ENCODE measurements at regions not wholly inside any gene's neighbourhood (a gene's known extent, or its start where the extent isn't known, plus 50 kb on each side); places are given as distances from the start of the nearest gene placed in this dataset.

DNA sequence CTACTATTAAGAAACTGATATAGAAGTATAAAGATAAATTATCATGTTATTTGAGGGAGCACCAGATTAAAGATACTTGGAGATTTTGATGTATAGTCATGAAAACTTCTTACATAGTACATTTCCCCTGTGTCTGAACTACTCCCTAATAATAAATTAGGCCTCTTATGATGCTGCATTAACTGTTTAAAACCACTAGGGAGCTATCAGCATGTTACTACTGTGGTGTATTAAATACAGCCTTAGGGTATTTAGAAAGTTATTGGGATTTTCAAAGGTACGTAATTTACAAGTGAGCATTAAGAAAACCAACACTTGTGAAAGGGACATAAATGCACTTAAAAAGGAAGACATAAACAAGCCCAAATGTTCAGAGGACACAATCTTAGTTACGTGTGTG, 714.0 kb downstream of the EPHA4 start:
- no peak for ATAC-seq
- Histone ChIP-seq H3K4me1 (ENCODE audit: control insufficient read depth, insufficient read depth, low read length) (peaks cover 2% of the 10 kb centered on the region), H3K27ac (ENCODE audit: low read length) (no peak overlapping the region), H3K27me3 (ENCODE audit: control insufficient read depth, insufficient read depth) (no peaks in the 10 kb centered on the region), H3K9me3 (ENCODE audit: control insufficient read depth, low read length) (no peaks in the 10 kb centered on the region), H3K4me3 (ENCODE audit: low read length) (no peak overlapping the region)
- no peak for DNase-seq
- 92% methylated on average over 2 of the region's 2 CpGs for WGBS
- intact Hi-C loops (cut with DNase I), result no loop called here

DNA sequence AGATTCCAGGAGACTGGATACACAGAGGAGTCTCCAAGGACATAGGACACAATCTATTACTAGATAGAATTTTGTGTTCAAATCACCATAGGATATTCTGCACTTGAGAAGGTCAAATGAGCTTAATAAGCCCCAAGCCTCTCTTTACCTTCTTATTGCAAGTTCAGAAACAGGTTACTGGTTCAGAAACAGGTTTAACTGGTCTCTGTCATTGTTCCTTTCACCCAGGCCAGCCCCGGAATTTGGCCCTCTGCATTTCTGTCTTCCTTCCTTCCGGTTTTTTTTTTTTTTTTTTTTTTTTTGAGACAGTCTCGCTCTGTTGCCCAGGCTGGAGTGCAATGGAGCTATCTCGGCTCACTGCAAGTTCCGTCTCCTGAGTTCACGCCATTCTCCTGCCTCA, 700.2 kb downstream of the EPHA4 start:
- no peak for ATAC-seq
- Histone ChIP-seq H3K27me3 (ENCODE audit: control insufficient read depth, insufficient read depth) (no peaks in the 10 kb centered on the region), H3K4me1 (ENCODE audit: control insufficient read depth, insufficient read depth, low read length) (no peaks in the 10 kb centered on the region), H3K4me3 (ENCODE audit: low read length) (no peak overlapping the region), H3K27ac (ENCODE audit: low read length) (no peak overlapping the region), H3K9me3 (ENCODE audit: control insufficient read depth, low read length) (no peaks in the 10 kb centered on the region)
- intact Hi-C loops (cut with DNase I), result no loop called here
- 91% methylated on average over 6 of the region's 6 CpGs for WGBS
- no peak for DNase-seq

DNA sequence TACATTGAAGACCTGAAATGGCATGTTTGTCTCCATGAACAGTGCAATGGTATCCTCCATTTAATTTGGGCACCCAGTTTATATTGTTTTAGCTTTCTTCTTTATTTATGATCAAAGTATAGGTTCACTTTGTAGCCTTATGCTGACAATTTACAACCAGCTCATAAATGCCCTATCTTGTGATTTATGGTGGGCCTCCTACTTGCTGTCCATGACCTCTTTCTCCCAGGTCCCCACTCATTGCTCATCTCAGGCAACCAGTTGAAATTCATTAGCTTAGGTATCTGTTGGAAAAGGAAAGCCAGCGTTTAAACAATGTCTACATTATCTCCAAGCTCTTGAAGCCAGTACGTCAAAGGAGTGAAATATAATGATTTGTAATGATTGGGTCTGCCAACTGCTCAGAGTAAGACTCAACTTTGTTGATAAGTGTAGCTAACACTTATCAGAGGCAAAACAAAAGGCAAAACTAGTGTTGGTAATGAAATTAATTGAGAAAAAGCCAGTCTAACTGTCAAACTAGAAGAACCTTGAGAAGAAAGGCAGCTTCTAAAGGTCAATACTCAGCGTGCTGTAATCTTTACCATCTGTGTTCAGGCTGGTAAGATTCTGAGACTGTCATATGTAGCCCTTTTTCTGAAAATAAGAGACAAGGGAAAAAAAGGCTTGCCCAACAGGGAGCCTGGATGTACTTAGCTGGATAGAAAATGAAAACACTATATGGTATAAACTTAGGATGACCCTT, 695.9 kb downstream of the EPHA4 start:
- Histone ChIP-seq H3K4me1 (ENCODE audit: control insufficient read depth, insufficient read depth, low read length) (no peaks in the 10 kb centered on the region), H3K9me3 (ENCODE audit: control insufficient read depth, low read length) (no peaks in the 10 kb centered on the region), H3K4me3 (ENCODE audit: low read length) (no peak overlapping the region), H3K27me3 (ENCODE audit: control insufficient read depth, insufficient read depth) (no peaks in the 10 kb centered on the region), H3K27ac (ENCODE audit: low read length) (no peak overlapping the region)
- intact Hi-C loops (cut with DNase I), result no loop called here
- ATAC-seq, result no peak
- DNase-seq, result no peak
- 48% methylated on average over 3 of the region's 3 CpGs for WGBS

DNA sequence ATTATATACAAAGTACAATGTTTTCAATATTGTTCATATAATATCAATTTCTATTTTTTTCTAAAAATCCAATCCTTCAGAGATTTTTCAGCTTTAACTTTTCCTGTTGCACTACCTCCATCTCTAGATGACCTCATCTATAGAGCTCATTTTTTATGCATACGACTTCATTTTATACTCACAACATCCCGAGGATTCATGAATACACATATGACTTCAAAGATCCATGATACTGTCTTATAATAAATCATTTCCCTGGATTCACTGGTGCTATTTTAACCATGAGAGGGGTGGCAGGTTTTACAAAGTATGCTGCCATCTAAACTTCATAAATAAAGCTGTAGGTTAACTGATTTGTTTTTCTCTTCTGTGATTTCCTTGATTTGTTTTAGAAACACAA, 694.6 kb downstream of the EPHA4 start:
- WGBS, result 91% methylated on average over 2 of the region's 2 CpGs
- ATAC-seq, result no peak
- Histone ChIP-seq H3K27ac (ENCODE audit: low read length) (no peak overlapping the region), H3K4me3 (ENCODE audit: low read length) (no peak overlapping the region), H3K9me3 (ENCODE audit: control insufficient read depth, low read length) (no peaks in the 10 kb centered on the region), H3K4me1 (ENCODE audit: control insufficient read depth, insufficient read depth, low read length) (no peaks in the 10 kb centered on the region), H3K27me3 (ENCODE audit: control insufficient read depth, insufficient read depth) (no peaks in the 10 kb centered on the region)
- no peak for DNase-seq
- intact Hi-C loops (cut with DNase I), result no loop called here

- H3K27me3 ChIP-seq (ENCODE audit: control insufficient read depth, insufficient read depth), result no peaks in the 10 kb centered on the region
- WGBS, result 84% methylated on average over 4 of the region's 4 CpGs
- H3K9me3 ChIP-seq (ENCODE audit: control insufficient read depth, low read length), result no peaks in the 10 kb centered on the region
- ATAC-seq (no peak), DNase-seq (no peak)
- intact Hi-C loops (cut with DNase I), result no loop called here
- H3K4me1 ChIP-seq (ENCODE audit: control insufficient read depth, insufficient read depth, low read length), result no peaks in the 10 kb centered on the region
- no peak overlapping the region for H3K4me3 ChIP-seq (ENCODE audit: low read length)
- no peak overlapping the region for H3K27ac ChIP-seq (ENCODE audit: low read length)
Observed at GRCh38 chr2:220877897-220878296, 694.2 kb downstream of the EPHA4 start.

DNA sequence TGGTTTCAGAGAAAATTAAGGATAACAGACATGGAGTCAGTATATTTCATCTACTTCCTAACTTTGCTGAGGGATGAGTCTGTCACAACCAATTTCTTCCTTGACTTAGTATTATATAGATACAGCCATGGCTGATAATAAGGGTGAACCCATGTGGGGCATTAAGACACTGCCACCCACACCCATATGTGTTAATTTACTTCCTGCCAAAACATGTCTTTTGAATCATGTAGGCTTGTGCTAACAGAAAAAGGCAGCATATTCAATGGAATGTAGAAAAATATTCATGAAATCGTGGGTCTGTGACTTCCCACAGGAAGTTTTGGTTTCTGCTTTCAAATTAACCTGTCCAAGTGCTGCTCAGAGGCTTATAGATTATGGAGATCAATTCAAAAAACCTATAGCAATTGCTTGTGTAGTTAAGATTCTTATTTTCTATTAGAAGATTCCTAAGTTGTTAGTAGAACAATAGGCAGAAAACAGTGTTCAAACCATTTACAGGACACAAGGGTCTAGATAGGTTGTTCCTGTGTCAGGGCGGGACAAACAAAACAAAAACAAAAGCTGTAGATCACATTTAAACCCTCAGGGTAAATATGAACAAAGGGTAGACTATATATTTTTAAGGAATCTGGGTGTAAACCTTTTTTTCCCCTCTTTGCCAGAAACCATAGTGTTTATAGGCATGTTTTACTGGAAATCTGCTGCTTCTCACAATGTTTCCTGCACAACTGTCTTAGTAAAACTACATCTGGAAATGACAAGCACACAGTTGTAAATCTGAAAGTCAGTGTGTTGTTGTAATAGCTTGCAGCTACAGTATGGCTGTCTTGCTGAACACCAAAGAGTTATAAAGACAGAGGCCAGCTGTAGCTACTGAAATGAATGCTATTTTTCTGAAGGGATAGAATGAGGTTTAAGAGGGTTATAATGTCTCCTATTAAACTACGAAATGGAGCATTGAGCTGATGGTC, 691.2 kb downstream of the EPHA4 start:
- ATAC-seq, result no peak
- Histone ChIP-seq H3K4me1 (ENCODE audit: control insufficient read depth, insufficient read depth, low read length) (no peaks in the 10 kb centered on the region), H3K27ac (ENCODE audit: low read length) (no peak overlapping the region), H3K4me3 (ENCODE audit: low read length) (no peak overlapping the region), H3K9me3 (ENCODE audit: control insufficient read depth, low read length) (no peaks in the 10 kb centered on the region), H3K27me3 (ENCODE audit: control insufficient read depth, insufficient read depth) (no peaks in the 10 kb centered on the region)
- intact Hi-C loops (cut with DNase I), result no loop called here
- DNase-seq, result no peak
- WGBS, result 75% methylated on average over 3 of the region's 3 CpGs

GRCh38 chr2:220882507-220882906, 689.6 kb downstream of the EPHA4 start:
- Histone ChIP-seq H3K27ac (ENCODE audit: low read length) (no peak overlapping the region), H3K9me3 (ENCODE audit: control insufficient read depth, low read length) (no peaks in the 10 kb centered on the region), H3K4me1 (ENCODE audit: control insufficient read depth, insufficient read depth, low read length) (no peaks in the 10 kb centered on the region), H3K27me3 (ENCODE audit: control insufficient read depth, insufficient read depth) (no peaks in the 10 kb centered on the region), H3K4me3 (ENCODE audit: low read length) (no peak overlapping the region)
- no peak for ATAC-seq
- intact Hi-C loops (cut with DNase I), result no loop called here
- DNase-seq, result no peak

DNA sequence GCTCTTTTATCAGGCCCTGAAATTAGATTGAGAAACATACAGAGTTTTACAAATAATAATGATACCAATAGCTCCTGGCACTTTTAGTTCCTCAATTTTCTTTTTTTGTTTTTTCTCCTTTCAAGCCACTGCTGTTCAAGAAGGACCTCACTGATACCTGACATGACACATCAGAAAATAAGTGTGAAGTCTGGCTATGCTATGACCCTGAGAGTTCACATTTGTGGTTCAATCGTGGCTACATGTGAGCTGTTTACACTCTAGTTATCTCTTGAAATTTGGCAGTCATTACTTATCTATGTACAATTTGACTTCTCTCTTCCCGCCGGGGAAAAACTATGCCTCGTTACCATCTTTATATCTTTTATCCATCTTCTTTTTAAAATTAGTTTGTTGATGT, 686.5 kb downstream of the EPHA4 start:
- 35% methylated on average over 4 of the region's 4 CpGs for WGBS
- no peak for DNase-seq
- H3K9me3 ChIP-seq (ENCODE audit: control insufficient read depth, low read length), result no peaks in the 10 kb centered on the region
- no peaks in the 10 kb centered on the region for H3K27me3 ChIP-seq (ENCODE audit: control insufficient read depth, insufficient read depth)
- H3K4me1 ChIP-seq (ENCODE audit: control insufficient read depth, insufficient read depth, low read length), result no peaks in the 10 kb centered on the region
- ATAC-seq, result no peak
- no peak overlapping the region for H3K4me3 ChIP-seq (ENCODE audit: low read length)
- intact Hi-C loops (cut with DNase I), result no loop called here
- H3K27ac ChIP-seq (ENCODE audit: low read length), result no peak overlapping the region

GRCh38 chr2:220887271-220887870, 684.7 kb downstream of the EPHA4 start:
- Histone ChIP-seq H3K4me1 (ENCODE audit: control insufficient read depth, insufficient read depth, low read length) (no peaks in the 10 kb centered on the region), H3K27me3 (ENCODE audit: control insufficient read depth, insufficient read depth) (no peaks in the 10 kb centered on the region), H3K27ac (ENCODE audit: low read length) (no peak overlapping the region), H3K9me3 (ENCODE audit: control insufficient read depth, low read length) (no peaks in the 10 kb centered on the region), H3K4me3 (ENCODE audit: low read length) (no peak overlapping the region)
- no peak for DNase-seq
- intact Hi-C loops (cut with DNase I), result no loop called here
- no peak for ATAC-seq
- WGBS, result 85% methylated on average over 6 of the region's 6 CpGs

DNA sequence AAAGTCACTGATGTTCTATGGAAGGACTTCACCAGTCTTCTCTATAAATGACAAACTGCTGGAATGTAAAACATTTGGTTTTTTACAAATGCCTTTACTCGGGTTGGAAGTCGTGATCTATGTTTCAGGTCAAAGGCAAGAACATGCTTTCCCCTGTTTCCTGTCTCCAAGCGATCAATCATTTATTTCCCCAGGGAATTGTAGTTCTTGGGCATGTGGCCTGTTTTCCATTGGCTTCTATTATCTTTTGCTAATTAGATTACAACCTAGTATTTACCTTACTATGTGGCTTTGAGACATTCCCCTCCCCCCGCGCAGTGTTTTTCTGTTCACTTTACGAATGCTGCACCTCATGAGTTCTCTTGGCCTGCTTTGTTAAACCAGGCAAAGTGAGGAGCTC, 684.2 kb downstream of the EPHA4 start:
- ATAC-seq, result no peak

DNA sequence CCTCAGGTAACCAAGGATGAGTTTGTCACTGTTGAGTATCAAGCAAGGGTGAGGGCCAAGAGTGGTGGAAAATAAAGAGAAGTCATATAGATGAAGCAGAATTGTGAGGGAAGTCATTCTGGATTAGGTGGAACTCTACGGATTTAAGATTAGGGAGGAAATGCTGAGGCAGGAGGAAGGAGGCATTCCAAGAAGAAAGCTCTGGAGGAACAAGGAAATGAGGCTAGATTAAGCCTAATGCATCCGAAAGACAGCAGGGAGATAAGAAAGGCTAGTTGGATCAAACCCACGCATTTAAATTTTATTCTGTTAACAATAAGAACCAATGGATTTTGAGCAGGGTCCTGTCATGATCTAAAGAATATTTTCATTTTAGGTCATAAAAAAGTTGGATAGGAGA, 681.2 kb downstream of the EPHA4 start:
- Histone ChIP-seq H3K27me3 (ENCODE audit: control insufficient read depth, insufficient read depth) (no peaks in the 10 kb centered on the region), H3K27ac (ENCODE audit: low read length) (no peak overlapping the region), H3K4me3 (ENCODE audit: low read length) (no peak overlapping the region), H3K9me3 (ENCODE audit: control insufficient read depth, low read length) (no peaks in the 10 kb centered on the region), H3K4me1 (ENCODE audit: control insufficient read depth, insufficient read depth, low read length) (no peaks in the 10 kb centered on the region)
- 39% methylated on average over 3 of the region's 3 CpGs for WGBS
- intact Hi-C loops (cut with DNase I), result no loop called here
- ATAC-seq, result no peak
- DNase-seq, result no peak

More for the DNA sequence above, 684.2 kb downstream of the EPHA4 start:
- Histone ChIP-seq H3K4me1 (ENCODE audit: control insufficient read depth, insufficient read depth, low read length) (no peaks in the 10 kb centered on the region), H3K4me3 (ENCODE audit: low read length) (no peak overlapping the region), H3K27ac (ENCODE audit: low read length) (no peak overlapping the region), H3K27me3 (ENCODE audit: control insufficient read depth, insufficient read depth) (no peaks in the 10 kb centered on the region), H3K9me3 (ENCODE audit: control insufficient read depth, low read length) (no peaks in the 10 kb centered on the region)
- DNase-seq, result no peak
- intact Hi-C loops (cut with DNase I), result no loop called here
- 72% methylated on average over 6 of the region's 6 CpGs for WGBS
